Activated CD8-positive, alpha-beta memory T cell treated with anti-CD3 and anti-CD28 coated beads, Interleukin-2, amount 10 ng/mL, durations not matched to agents 7 days and 5 days (primary cell): ENCODE measurements at regions not wholly inside any gene's neighbourhood (a gene's known extent, or its start where the extent isn't known, plus 50 kb on each side); places are given as distances from the start of the nearest gene placed in this dataset.

Experiments used
- ATAC-seq: fragments of 150-1000 bp; cut with Tn5 transposase; one replicate; pipeline ENCODE4 v1.10.0; 2021; ENCODE audit warnings: moderate library complexity
- CTCF ChIA-PET: fragments of 350-600 bp; sonication (Branson Sonifier 250); formaldehyde crosslinking; loops from one replicate; lab custom pipeline; 2021; ENCODE audit warnings: antibody characterized with exemption; lab: Charles Lee
- DNase-seq: peaks from one replicate; pipeline ENCODE4 v3.0.0-alpha.2; 2020
- H3K27ac Mint-ChIP-seq: one replicate; pipeline ENCODE4 v1.8.0; 2021; ENCODE audit warnings: mild to moderate bottlenecking, mixed read lengths
- H3K27me3 Mint-ChIP-seq: one replicate; pipeline ENCODE4 v1.8.0; 2021; ENCODE audit warnings: mixed read lengths
- H3K36me3 Mint-ChIP-seq: one replicate; pipeline ENCODE4 v1.8.0; 2021; ENCODE audit warnings: mild to moderate bottlenecking, mixed read lengths
- H3K4me1 Mint-ChIP-seq: one replicate; pipeline ENCODE4 v1.8.0; 2021; ENCODE audit warnings: mixed read lengths
- H3K4me3 Mint-ChIP-seq: one replicate; pipeline ENCODE4 v1.8.0; 2021; ENCODE audit warnings: mild to moderate bottlenecking, moderate library complexity, mixed read lengths
- H3K9me3 Mint-ChIP-seq: one replicate; pipeline ENCODE4 v1.8.0; 2022; ENCODE audit warnings: low read depth, mixed read lengths

DNA sequence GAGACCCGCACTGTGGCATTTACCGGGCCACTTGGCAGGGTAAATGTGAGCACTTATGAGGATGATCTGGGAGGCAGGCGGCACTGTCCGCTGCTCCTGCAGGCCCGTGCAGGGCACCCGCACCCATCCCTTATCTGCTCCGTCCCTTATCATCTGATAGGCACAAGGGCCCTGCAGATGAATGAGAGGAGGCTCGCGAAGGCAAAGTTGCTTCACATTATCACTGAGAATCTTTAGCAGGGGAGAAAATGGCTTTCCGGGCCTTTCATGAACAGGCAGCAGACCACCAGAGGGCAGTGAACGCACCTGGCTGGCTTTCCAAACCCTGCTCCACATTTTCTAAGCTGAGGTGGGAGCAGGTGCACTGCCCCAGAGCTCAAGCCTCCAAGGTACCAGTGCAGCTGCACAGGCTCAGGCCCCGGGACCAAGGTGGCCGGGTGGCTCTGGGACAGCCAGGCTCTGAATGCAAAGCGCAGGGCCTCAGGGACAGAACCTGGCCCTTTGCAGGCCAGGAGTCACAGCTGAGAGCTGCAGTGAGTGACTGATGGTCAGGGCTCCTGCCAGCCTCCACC lies 165.6 kb downstream of the SHANK2 start:
- no peaks in the 10 kb centered on the region for H3K4me1 Mint-ChIP-seq
- no peak for ATAC-seq
- no peak overlapping the region for H3K4me3 Mint-ChIP-seq

DNA sequence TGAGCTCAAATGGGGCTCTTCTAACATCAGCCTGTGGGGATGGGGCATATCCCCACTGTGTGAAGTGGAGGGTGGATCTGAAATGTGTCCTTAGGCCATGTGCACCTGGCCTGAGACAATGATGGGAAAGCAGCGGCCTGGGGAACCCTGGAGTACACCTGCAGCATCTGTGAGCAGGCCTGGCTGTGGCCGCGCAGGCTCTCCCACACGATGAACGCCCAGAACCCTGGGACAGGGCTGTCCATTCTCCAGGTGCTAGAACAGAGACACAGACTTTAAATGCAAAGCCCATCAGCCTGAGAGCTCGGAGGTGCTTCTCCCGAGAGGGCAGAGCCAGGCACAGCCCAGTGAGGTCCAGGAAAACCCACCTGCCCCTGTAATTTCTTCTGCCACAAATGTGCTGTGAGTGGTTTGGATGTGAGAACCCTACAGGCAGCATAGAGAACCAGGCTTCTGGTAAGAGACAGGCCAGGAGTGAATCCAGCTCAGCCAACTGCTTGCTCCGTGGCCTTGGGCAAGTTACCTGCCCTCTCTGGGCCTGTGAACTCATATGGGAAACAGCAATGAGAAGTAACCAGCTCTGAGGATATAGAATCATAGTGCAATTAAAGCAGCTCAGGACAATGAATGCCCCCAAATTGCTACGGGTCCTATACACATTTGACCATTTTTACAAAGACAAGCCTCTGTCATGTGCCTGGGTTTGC lies 167.9 kb downstream of the SHANK2 start:
- ATAC-seq: no peak
- no peaks in the 10 kb centered on the region for H3K9me3 Mint-ChIP-seq

More for the DNA sequence above, 165.6 kb downstream of the SHANK2 start:
- Mint-ChIP-seq H3K36me3 (no peaks in the 10 kb centered on the region), H3K9me3 (no peaks in the 10 kb centered on the region), H3K27me3 (no peaks in the 10 kb centered on the region), H3K27ac (no peak overlapping the region)
- CTCF ChIA-PET: no interaction called here
- no peak for DNase-seq

DNA sequence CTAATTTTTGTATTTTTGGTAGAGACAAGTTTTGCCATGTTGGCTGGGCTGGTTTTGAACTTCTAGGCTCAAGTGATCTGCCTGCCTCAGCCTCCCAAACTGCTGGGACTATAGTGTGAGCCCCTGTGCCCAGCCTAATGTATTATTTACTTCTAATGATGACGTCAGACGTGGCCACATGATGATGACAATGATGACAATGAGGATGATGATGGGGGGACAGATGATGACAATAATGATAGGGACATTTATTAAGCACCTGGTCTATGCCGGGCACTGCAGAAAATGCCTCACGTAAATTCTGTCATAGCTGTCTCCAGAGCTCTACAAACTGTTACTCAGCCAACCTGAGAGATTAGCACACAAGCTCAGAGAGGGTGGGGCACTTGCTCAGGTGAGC lies 169.3 kb downstream of the SHANK2 start:
- no peak overlapping the region for H3K4me3 Mint-ChIP-seq
- H3K9me3 Mint-ChIP-seq: no peaks in the 10 kb centered on the region
- CTCF ChIA-PET: no interaction called here
- H3K27ac Mint-ChIP-seq: no peak overlapping the region
- H3K27me3 Mint-ChIP-seq: no peaks in the 10 kb centered on the region
- no peak for DNase-seq
- H3K4me1 Mint-ChIP-seq: no peaks in the 10 kb centered on the region
- H3K36me3 Mint-ChIP-seq: no peaks in the 10 kb centered on the region
- ATAC-seq: no peak

More for the DNA sequence above, 167.9 kb downstream of the SHANK2 start:
- H3K27me3 Mint-ChIP-seq: no peaks in the 10 kb centered on the region
- H3K36me3 Mint-ChIP-seq: no peaks in the 10 kb centered on the region
- H3K4me1 Mint-ChIP-seq: no peaks in the 10 kb centered on the region
- no peak overlapping the region for H3K27ac Mint-ChIP-seq
- CTCF ChIA-PET: no interaction called here
- DNase-seq: no peak
- no peak overlapping the region for H3K4me3 Mint-ChIP-seq

DNA sequence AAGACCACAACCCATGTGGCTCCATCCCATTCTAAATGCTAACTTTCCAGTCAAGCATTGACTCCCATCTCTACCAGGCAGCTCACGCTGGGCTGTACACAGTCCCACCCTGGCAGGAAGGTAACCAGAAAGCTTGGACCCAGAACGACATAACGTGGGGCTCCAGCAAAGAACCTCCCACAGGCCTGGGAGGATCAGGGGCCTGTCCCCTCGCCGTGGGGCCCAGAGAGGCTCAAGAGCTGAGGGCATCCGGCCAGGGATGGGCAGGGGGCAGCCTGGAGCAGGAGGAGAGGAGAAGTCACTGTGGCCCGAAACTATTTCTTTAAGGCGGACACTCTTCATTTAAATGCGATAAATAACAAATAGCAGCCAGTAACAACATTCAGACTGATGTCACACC lies 169.9 kb downstream of the SHANK2 start:
- CTCF ChIA-PET: no interaction called here
- H3K9me3 Mint-ChIP-seq: no peaks in the 10 kb centered on the region
- H3K27ac Mint-ChIP-seq: no peak overlapping the region
- DNase-seq: no peak
- ATAC-seq: no peak
- no peaks in the 10 kb centered on the region for H3K4me1 Mint-ChIP-seq
- H3K4me3 Mint-ChIP-seq: no peak overlapping the region
- no peaks in the 10 kb centered on the region for H3K36me3 Mint-ChIP-seq
- no peaks in the 10 kb centered on the region for H3K27me3 Mint-ChIP-seq

DNA sequence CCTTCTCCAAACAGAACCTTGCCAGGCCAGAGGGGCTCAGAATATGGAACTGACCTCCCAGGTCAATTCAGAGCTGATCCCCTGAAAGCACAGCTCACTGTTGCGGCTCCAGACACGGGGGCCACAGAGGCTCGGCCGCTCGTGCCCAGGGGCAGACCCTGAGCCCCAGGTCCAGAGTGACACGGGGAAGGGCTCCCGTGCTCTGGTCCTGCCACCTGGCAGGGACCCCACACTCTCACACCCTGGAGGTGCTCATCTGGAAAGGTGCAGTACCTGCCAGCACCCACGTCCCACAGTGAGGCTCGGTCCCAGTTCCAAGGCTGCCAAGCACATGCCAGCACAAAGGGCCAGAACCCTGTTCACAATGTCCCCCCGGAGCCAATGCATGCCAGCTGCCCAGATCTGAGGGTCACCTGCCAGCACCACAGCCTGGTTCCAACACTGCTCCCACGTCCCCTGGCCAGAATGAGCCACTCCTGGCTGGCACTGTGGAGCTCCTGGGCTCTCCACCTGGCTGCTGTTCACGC lies 170.6 kb downstream of the SHANK2 start:
- H3K36me3 Mint-ChIP-seq: no peaks in the 10 kb centered on the region
- no peak overlapping the region for H3K27ac Mint-ChIP-seq
- ATAC-seq: no peak
- H3K4me3 Mint-ChIP-seq: no peak overlapping the region
- CTCF ChIA-PET: no interaction called here
- H3K9me3 Mint-ChIP-seq: no peaks in the 10 kb centered on the region
- H3K4me1 Mint-ChIP-seq: no peaks in the 10 kb centered on the region
- H3K27me3 Mint-ChIP-seq: no peaks in the 10 kb centered on the region
- DNase-seq: no peak

DNA sequence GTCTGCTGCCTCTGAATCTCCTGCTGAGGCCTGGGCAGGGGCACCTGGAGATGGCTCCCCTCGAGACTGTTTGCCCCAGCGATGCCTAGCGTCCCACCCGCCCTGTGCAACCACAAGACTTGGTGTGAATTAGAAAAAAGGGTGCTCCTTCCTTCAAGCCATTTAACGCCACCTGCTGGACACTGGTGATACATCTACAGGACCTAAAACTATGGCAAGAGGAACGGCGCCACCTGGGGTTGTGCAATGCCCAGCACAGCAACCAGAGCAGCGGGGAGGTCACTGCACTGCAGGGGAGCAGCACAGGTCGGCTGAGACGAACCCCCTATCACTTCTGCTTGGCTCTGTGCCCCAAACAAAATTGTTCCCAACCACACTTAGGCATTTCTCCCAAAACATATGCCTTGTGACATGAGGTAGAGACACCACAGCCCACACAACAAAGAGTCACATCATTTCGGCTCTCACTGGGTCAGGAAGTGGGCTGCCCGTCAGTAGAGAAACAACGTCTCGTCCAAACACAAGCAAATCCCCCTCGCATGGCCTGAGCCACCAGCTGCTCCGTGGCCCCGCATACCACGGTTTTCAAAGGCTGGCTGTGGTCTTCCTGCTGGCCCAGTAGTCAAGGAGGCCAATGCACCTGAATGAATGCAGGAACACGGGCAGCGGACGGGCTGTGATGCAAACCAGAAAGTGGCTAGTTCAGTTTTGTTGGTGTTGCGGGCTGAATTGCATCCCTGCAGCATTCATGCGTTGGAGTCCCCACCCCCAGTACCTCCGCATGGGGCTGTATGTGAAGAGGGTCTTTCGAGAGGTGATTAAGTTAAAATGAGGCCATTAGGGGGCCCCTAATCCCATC lies 171.9 kb downstream of the SHANK2 start:
- ATAC-seq: no peak
- Mint-ChIP-seq H3K4me1 (no peaks in the 10 kb centered on the region), H3K36me3 (no peaks in the 10 kb centered on the region), H3K27me3 (no peaks in the 10 kb centered on the region), H3K27ac (no peak overlapping the region), H3K4me3 (no peak overlapping the region), H3K9me3 (no peaks in the 10 kb centered on the region)
- CTCF ChIA-PET: no interaction called here
- peak; percentile 66 for DNase-seq

DNA sequence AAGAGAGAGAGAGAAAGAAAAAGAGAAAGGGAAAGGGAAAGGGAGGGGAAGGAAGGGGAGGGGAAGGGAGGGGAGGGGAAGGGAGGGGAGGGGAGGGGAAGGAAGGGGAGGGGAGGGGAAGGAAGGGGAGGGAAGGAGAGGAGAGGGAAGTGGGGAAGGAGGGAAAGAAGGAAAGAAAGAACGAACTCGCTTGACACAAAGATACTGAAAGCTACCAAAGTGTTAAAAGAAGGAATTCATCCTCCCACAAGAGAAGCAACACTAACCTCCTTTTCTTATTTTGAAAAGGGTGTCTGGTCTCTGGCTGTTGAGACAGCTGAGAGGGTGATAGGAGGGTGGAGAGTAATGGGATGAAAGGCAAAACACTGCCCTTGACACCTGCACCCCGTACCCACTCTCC lies 172.6 kb downstream of the SHANK2 start:
- CTCF ChIA-PET: interaction anchor here (0.8 kb wide), 1 partner anchor 265 kb away, joined by 4 read pairs; no protein-coding TSS in a partner anchor
- H3K4me1 Mint-ChIP-seq: no peaks in the 10 kb centered on the region

DNA sequence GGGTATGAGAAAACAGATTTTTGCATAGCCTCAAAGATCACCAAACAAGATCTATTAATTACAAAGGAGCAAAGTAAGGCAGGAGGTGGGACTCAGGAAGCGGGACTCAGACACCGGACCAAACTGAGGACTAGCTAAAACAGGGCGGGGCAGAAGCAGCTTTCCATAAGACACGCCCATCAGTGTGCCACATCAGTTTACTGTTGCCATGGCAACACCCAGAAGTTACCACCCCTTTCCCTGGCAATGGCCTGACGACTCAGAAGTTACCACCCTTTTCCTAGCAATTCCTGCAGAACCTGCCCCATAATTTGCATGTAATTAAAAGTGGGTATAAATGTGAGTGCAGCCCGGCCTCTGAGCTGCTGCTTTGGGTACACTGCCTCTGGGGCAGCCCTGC lies 173.9 kb downstream of the SHANK2 start:
- no peak for ATAC-seq
- no peak for DNase-seq
- Mint-ChIP-seq H3K9me3 (no peaks in the 10 kb centered on the region), H3K4me3 (no peak overlapping the region), H3K4me1 (no peaks in the 10 kb centered on the region), H3K27ac (no peak overlapping the region), H3K36me3 (no peaks in the 10 kb centered on the region), H3K27me3 (no peaks in the 10 kb centered on the region)
- CTCF ChIA-PET: no interaction called here

More for the DNA sequence above, 172.6 kb downstream of the SHANK2 start:
- ATAC-seq: no peak
- no peak for DNase-seq
- Mint-ChIP-seq H3K9me3 (no peaks in the 10 kb centered on the region), H3K27me3 (no peaks in the 10 kb centered on the region), H3K4me3 (no peak overlapping the region), H3K36me3 (no peaks in the 10 kb centered on the region), H3K27ac (no peak overlapping the region)

DNA sequence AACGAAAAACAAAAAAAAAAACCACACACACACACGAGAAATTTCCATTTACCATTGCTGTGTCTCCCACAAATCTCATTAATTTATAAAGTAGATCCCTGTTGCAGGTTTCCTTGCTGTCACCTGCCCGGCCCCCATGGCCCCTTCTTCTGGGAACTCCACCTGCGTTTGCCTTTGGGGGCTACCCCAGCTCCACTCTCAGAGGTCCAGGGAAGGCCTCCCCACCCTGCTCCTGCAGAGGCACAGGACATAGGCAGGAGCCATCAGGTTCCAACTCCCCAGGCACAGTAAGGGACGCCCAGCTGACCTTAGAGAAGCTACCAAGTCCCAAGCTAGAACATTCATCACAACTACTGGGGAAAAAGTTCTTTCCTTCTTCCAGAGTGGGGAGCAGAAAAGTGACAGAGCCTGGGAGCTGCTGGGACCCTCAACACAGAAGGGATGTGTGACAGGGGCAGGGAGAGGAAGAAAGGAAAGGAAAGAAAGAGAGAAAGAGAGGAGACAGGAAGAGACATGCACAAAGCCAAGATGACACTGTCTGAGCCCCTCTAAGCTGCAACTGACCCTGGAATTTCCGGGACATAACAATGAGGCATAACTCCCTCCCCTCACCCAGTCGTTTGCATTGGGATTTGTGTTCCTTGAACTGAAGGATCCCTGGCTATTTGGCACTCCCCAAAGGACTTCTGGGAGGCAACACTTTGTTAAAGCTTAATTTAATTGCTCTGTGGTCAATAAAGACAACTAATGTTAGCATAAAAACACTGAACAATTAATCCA lies 175.7 kb downstream of the SHANK2 start:
- Mint-ChIP-seq H3K4me3 (no peak overlapping the region), H3K27me3 (no peaks in the 10 kb centered on the region), H3K27ac (no peak overlapping the region), H3K36me3 (no peaks in the 10 kb centered on the region), H3K4me1 (no peaks in the 10 kb centered on the region), H3K9me3 (no peaks in the 10 kb centered on the region)
- no peak for DNase-seq
- ATAC-seq: no peak
- CTCF ChIA-PET: no interaction called here

DNA sequence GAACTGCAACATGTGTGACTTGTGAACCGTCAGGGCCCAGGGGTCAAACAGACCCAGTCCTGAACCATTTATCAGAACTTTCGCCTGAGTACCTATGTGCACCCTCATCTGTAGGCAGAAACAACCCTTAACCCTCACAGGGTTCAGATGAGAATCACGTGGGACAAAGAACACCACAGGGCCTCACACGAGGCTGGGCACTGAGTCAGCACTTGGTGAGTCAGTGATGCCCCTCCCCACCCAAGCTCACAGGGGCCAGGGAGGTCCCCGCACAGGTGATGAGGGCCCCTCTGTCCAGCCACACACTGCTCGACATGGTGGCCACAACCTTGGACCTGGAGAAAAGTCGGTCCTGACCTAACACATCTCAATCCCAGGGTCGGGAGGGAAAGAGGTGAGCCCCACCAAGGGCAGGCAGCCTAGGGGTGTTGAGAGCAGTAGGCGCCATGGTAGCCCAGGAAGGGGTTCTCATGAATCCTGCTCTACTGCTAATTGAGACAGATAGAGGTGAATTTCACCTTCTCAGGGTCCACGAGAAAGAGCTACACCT lies 176.4 kb downstream of the SHANK2 start:
- CTCF ChIA-PET: no interaction called here
- DNase-seq: no peak

DNA sequence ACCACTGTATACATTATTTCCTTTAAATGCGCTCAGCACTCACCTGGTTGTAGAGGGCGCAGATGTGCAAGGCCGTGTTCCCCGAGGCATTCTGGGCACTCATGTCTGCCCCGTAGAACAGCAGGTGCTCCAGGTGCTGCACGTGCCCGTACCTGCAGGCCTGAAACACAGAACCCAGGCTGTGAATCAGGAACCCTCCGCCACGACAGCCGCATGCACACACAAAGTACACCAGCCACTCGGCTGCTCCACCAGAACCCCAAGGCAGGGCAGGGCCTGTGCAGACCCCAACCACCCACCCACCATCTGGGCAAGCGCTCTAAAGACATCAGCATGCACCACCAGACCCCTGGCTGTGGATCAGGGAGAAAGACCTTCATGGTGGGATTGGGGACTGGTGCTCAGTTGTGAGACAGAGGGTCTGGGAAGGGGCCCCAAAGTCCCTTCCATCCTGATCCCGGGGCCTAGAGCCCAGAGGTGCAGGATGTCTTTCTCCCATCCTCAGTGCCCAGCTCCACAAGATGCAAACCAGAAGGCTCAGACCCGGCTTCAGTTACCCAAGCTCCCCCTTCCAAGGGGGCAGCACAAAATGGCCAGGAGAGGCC lies 177.2 kb downstream of the SHANK2 start:
- no peak overlapping the region for H3K4me3 Mint-ChIP-seq
- H3K27me3 Mint-ChIP-seq: no peaks in the 10 kb centered on the region
- H3K4me1 Mint-ChIP-seq: no peaks in the 10 kb centered on the region
- no peak overlapping the region for H3K27ac Mint-ChIP-seq
- CTCF ChIA-PET: no interaction called here
- H3K9me3 Mint-ChIP-seq: no peaks in the 10 kb centered on the region
- no peak for ATAC-seq
- no peak for DNase-seq
- H3K36me3 Mint-ChIP-seq: no peaks in the 10 kb centered on the region

More for the DNA sequence above, 176.4 kb downstream of the SHANK2 start:
- Mint-ChIP-seq H3K9me3 (no peaks in the 10 kb centered on the region), H3K36me3 (no peaks in the 10 kb centered on the region), H3K27me3 (no peaks in the 10 kb centered on the region), H3K4me3 (no peak overlapping the region), H3K27ac (no peak overlapping the region), H3K4me1 (no peaks in the 10 kb centered on the region)
- ATAC-seq: no peak

DNA sequence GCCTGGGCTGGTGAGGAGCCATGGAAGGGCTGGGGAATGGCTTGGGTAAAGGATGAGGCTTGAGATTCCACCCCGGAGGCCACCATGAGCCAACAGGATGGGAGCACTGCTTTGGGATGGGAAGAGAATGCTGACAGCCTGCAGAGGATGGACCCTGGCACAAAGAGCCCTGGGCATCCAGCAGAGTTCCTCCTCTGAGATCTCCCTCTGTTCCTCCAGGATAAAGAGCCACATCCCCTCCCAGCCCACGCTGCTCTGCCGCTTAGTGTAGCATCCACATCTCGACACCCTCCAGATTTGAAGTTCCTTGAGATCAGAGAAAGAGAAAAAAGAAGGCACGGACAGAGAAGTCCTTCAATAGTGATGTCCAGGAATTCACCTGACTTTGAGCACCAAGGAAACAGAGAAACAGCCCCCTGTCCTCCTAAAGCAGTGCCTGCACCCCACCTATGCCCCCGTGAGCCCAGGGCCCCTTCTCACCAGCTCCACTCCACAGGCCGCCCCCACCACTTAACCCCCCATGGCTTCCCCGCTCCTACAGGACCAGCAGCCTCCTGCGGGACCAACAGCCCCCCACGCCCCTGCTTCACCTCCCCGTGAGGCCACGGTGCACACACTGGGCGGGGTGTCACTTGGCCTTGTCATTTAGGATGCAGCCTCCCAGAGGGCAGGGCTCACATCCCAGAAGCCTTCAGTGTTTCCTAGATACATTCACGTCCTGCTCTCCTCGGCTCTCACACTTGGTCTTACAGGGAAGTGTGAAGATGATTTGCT lies 180.5 kb downstream of the SHANK2 start:
- CTCF ChIA-PET: no interaction called here
- Mint-ChIP-seq H3K27me3 (no peaks in the 10 kb centered on the region), H3K36me3 (no peaks in the 10 kb centered on the region), H3K4me1 (no peaks in the 10 kb centered on the region), H3K27ac (no peak overlapping the region), H3K9me3 (no peaks in the 10 kb centered on the region), H3K4me3 (no peak overlapping the region)
- DNase-seq: no peak
- no peak for ATAC-seq
